ENCODE measurements at regions not wholly inside any gene's neighbourhood (a gene's known extent, or its start where the extent isn't known, plus 50 kb on each side); places are given as distances from the start of the nearest gene placed in this dataset.
A peak's percentile ranks its signal among the peaks of the same experiment; 100 is the strongest.

DNA sequence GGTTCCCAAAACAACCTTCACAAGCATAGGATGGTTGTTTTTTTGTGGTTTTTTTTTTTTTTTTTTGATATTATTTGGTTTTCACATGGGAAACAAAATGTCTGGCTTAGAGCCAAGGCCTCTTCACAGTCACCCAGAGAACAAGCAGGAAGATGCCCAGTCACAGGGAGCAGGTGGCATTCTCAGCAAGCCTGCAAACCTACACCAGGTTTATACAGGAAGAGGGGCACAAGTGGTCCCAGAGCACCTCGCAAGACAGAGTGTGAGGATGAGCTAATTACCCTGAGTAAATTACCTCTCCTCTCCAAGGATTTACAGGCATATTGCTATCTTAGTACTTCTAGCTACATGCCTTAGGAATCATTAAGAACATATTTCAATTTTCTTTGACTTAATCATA, 1375.6 kb downstream of the EFNB2 start:
- no peak for DNase-seq

- DNase-seq: no peak
These were observed 1381.9 kb downstream of the EFNB2 start for GRCh38 chr13:105153611-105154010.

- no peak for DNase-seq
These were observed 1383.8 kb downstream of the EFNB2 start for GRCh38 chr13:105151639-105152038.

DNA sequence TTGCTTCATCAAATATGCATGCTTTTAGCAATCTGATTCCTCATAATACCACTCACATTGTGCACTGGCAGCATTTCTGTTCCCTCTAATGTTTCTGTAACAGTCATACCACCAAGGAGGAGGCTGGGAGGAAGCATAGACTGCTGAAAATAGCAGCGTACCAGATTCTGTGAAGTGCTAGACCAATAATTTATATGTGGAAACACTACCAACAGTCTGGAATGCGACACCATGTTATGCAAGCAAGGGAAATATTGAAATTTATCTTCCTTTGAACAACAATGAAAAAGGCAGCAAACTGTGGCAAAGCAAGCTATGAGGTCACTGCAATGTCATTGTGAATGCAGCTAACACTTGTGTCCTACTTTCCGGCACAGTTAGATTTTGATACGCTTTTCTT, 1388.0 kb downstream of the EFNB2 start:
- no peak for DNase-seq

DNA sequence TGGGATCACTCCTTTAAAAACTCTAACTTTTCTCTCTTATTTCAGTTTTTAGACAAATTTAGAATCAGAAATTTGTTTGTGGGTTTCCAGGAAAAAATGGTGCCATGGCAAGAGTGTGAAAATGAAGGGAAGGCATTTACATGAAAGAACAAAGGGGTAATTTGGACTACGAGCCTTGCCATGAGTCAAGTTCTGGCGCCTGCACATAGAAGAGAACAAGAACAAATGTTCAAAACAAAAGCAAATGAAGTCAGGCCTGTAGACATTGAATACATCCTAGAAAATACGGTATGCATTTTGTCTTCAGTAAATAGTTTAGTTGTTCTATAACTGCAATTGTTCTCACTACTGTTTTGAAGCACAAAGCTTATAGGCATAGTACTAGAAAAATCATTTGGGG, 1390.5 kb downstream of the EFNB2 start:
- DNase-seq: no peak

- no peak for DNase-seq
These were observed 1391.4 kb downstream of the EFNB2 start for GRCh38 chr13:105144020-105144419.

- no peak for DNase-seq
These were observed 1392.9 kb downstream of the EFNB2 start for GRCh38 chr13:105142556-105142955.

GRCh38 chr13:105139380-105140285, 1395.8 kb downstream of the EFNB2 start:
- DNase-seq: peak; percentile 60

- DNase-seq: no peak
These were observed 1396.4 kb downstream of the EFNB2 start for GRCh38 chr13:105139048-105139379.

GRCh38 chr13:105135852-105136615, 1399.4 kb downstream of the EFNB2 start:
- DNase-seq: no peak

GRCh38 chr13:105127732-105128131, 1407.7 kb downstream of the EFNB2 start:
- DNase-seq: no peak

DNA sequence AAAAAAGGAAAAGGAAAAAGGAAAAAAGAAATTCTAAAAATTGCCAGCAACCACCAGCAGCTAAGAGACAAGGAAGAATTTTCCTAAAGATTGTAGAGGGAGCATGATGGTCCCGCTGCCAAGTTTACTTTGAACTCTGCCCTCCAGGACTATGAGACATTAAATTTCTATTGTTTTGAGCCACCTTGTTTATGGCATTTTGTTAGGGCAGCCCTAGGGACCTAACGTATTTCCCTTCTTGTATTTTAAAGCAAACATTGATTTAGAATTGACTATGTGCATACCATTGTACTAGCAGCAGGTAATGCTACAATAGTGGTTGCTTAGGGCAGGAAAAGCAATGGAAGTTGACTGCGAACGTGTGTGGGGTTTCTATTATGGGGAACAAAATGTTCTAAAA, 1414.2 kb downstream of the EFNB2 start:
- DNase-seq: no peak

GRCh38 chr13:105118426-105118985, 1417.0 kb downstream of the EFNB2 start:
- DNase-seq: no peak

- no peak for DNase-seq
These were observed 1418.5 kb downstream of the EFNB2 start for GRCh38 chr13:105116966-105117365.

GRCh38 chr13:105112561-105112960, 1422.9 kb downstream of the EFNB2 start:
- DNase-seq: no peak

DNA sequence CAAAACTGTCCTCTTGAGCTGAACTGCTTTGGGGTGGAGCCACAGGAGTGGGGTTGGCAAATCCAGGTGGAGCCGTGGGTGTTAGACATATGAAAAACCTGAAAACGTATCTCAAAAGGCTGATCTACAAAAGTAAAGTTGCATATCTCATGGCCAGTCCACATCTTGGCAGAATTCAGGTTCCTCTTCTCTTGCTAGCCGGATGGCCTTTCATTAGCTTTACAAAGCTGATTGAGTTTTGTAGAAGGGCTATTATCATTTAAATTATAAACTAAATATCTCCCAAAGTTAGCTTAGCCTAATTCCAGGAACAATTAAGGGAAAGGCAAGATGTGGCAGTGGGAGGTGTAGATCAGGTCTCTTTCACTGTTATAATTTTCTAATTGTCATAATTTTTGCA, 1427.7 kb downstream of the EFNB2 start:
- DNase-seq: no peak

- no peak for DNase-seq
These were observed 1430.0 kb downstream of the EFNB2 start for GRCh38 chr13:105105471-105105870.

- DNase-seq: no peak
These were observed 1437.9 kb downstream of the EFNB2 start for GRCh38 chr13:105097521-105097920.

DNA sequence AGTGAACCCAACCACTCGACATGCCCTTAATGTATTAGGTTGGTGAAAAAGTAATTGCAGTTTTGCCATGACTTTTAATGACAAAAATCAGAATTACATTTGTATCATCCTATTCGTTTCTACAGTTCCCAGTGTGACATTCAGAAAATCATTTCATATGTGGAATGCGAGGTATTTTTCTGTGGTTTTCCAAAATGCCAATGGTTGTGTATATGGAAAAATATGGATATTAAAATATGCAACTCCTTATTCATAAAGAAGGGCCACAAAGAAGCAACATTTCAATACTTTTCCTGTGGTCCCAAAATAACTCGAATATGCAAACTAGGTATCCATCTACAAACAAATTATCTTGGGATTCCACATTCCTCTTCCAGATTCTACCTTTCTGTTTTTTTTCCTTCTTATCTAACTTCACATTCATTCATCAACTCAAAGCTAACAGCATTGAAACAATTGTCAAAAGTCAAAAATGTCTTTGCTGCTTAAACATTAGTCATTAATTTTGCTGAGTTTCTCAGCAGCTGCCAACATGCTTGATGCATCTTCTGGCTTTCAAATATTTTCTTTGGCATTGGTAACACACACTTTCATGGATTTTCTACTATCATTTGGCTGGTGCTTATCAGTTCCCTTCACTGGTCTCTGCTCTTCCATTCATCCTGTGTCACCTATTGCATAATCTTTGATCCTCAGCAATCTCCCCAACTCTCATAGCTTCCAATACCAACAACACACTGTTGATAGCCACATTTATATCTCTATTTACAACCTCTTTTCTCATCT, 1445.4 kb downstream of the EFNB2 start:
- DNase-seq: no peak

DNA sequence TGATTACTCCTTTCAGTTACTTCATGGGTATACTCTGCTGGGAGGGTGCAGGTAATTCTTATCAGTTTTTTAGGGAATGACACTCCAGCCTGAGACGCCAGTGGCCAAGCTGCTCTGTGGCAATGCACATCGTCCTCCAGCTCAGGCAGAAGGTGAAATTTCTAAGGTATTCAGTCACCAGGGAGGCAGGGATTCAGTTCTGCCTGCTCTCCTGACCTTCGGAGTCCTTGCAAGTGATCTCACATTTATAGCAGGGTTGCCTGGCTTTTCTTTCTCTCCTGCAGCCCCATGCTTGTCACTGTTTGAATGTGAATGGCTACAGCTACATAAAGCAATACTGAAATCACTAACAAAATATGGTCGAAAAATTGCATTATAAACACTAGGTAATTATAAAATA, 1447.5 kb downstream of the EFNB2 start:
- DNase-seq: no peak

DNA sequence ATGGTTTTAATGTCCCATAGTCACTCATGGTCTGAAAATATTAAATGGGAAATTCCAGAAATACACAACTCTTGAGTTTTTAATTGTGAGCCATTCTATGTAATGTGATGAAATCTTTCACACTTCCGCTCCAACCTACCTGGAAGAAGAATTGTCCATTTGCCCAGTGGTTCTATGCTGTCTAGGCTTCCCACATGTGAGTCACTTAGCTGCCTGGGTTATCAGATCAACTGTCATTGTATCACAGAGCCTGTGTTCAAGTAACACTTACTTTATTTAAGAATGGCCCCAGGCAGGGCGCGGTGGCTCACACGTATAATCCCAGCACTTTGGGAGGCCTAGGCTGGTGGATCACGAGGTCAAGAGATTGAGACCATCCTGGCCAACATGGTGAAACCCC, 1450.5 kb downstream of the EFNB2 start:
- DNase-seq: no peak

- no peak for DNase-seq
These were observed 1451.5 kb downstream of the EFNB2 start for GRCh38 chr13:105083992-105084391.

GRCh38 chr13:105074755-105075154, 1460.7 kb downstream of the EFNB2 start:
- DNase-seq: no peak

All from activated naive CD4-positive, alpha-beta T cell treated with Interleukin-2 at 50 U/mL for 16 hours (primary cell).